ENCODE measurements at regions not wholly inside any gene's neighbourhood (a gene's known extent, or its start where the extent isn't known, plus 50 kb on each side); places are given as distances from the start of the nearest gene placed in this dataset.

DNA sequence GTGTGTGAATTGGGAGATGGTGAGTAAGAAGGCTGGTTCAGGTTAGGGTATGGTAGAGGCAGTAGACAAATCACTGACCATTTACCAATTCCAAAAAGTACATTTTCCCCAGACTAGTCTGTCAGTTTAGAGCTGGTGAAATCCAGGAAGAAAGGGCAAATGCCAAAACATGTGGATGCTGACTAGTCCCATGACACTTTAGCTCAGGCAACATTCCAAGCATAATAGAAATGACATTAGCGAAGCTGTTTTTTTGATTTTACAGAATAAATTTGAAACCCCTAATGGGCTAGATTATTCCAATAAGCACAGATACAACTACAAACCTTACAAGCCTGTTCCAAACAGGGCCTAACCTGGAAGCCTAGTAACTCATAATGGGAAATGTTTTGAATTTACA is 884.2 kb downstream of the FLRT2 start:
- intact Hi-C loops (cut with micrococcal nuclease) = no loop called here
- H3K9me3 Mint-ChIP-seq = peaks cover 2 to 6% (median 4%) of the 10 kb centered on the region in 8 donors
- no peaks in the 10 kb centered on the region for H3K27me3 Mint-ChIP-seq

DNA sequence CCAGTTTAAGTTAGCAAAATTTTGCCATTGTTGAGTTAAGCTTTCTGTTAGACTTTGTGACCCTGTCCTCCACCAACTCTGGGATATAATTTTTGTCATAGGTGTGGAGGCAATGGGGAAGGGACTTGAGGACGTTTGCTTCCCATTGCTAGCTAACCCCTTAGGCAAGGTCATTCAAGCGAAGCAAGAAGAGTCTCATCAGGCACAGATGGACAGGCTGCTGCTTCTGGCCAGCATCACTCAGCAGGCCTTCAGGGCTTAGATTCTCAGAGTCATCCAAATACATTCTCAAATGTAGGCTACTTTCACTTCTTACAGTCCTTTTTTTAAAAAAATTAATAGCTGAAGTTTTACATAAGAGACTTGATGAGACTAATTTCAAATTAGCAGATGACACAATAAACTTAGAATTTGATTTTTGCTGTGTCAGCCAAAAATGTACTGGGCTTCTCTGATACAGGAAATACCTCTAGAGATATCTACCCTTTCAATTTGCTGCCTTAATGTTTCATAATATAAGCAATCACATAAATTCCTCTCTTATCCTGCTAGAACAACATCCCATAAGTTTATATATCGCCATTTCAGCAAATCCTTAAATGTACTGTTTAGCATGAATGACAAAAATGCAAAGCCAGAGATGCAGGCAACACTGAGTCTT is 875.2 kb downstream of the FLRT2 start:
- no peak for DNase-seq
- Mint-ChIP-seq H3K4me3 (no peak overlapping the region), H3K27me3 (no peaks in the 10 kb centered on the region), H3K27ac (no peak overlapping the region), H3K36me3 (no peaks in the 10 kb centered on the region), H3K9me3 (peaks cover 0 to 13% (median 6%) of the 10 kb centered on the region in 8 donors), H3K4me1 (no peaks in the 10 kb centered on the region)
- Histone ChIP-seq H3K4me3 (ENCODE audit: low read length in 2 of 2) (no peak overlapping the region), H3K9me3 (ENCODE audit: control insufficient read depth in 1 of 2, low read length in 2 of 2) (no peaks in the 10 kb centered on the region), H3K4me1 (ENCODE audit: insufficient read depth, low read length) (no peaks in the 10 kb centered on the region), H3K36me3 (ENCODE audit: insufficient read depth, low read length) (no peaks in the 10 kb centered on the region), H3K27ac (ENCODE audit: low read depth, low read length) (no peak overlapping the region), H3K27me3 (ENCODE audit: insufficient read depth, low read length) (no peaks in the 10 kb centered on the region)
- ChIA-PET CTCF (ENCODE audit: partially characterized antibody) (no interaction called here), POLR2A (ENCODE audit: partially characterized antibody) (no interaction called here)
- intact Hi-C loops (cut with micrococcal nuclease) = no loop called here

More for the DNA sequence above, 884.2 kb downstream of the FLRT2 start:
- H3K4me3 ChIP-seq (ENCODE audit: low read length in 2 of 2) = no peak overlapping the region
- ChIA-PET CTCF (ENCODE audit: partially characterized antibody) (interaction anchor here (1.6 kb wide), 1 partner anchor 11 kb away, joined by 3 read pairs; no protein-coding TSS in a partner anchor), POLR2A (ENCODE audit: partially characterized antibody) (no interaction called here)
- no peak overlapping the region for H3K27ac Mint-ChIP-seq
- H3K27ac ChIP-seq (ENCODE audit: low read depth, low read length) = no peak overlapping the region
- no peaks in the 10 kb centered on the region for H3K4me1 Mint-ChIP-seq
- H3K27me3 ChIP-seq (ENCODE audit: insufficient read depth, low read length) = no peaks in the 10 kb centered on the region
- no peak for DNase-seq
- no peaks in the 10 kb centered on the region for H3K9me3 ChIP-seq (ENCODE audit: control insufficient read depth in 1 of 2, low read length in 2 of 2)
- no peaks in the 10 kb centered on the region for H3K36me3 ChIP-seq (ENCODE audit: insufficient read depth, low read length)
- H3K36me3 Mint-ChIP-seq = no peaks in the 10 kb centered on the region
- no peaks in the 10 kb centered on the region for H3K4me1 ChIP-seq (ENCODE audit: insufficient read depth, low read length)
- H3K4me3 Mint-ChIP-seq = no peak overlapping the region

DNA sequence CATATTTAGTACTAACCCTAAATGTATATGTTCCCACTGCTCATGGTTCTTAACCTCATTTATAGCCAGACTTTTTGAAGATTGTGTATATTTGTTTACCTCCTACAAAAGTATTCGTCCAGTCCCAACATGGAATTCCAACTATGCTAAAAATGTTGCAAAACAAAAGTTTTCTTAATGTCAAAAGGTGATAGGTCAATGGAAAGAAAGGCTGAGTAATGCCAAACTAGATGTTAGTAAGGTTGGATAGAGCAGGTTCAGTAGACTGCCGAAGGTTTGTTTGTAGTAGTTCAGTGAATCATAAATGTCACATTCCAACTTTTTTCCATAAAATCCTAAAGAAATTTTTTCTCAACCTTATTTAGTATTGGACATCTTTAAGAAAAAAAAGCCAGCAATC is 874.5 kb downstream of the FLRT2 start:
- H3K27me3 Mint-ChIP-seq = no peaks in the 10 kb centered on the region
- Histone ChIP-seq H3K9me3 (ENCODE audit: control insufficient read depth in 1 of 2, low read length in 2 of 2) (no peaks in the 10 kb centered on the region), H3K27me3 (ENCODE audit: insufficient read depth, low read length) (no peaks in the 10 kb centered on the region), H3K4me3 (ENCODE audit: low read length in 2 of 2) (no peak overlapping the region), H3K36me3 (ENCODE audit: insufficient read depth, low read length) (no peaks in the 10 kb centered on the region), H3K4me1 (ENCODE audit: insufficient read depth, low read length) (no peaks in the 10 kb centered on the region), H3K27ac (ENCODE audit: low read depth, low read length) (no peak overlapping the region)
- peaks cover 0 to 17% (median 6%) of the 10 kb centered on the region in 8 donors for H3K9me3 Mint-ChIP-seq
- intact Hi-C loops (cut with micrococcal nuclease) = no loop called here
- no peak overlapping the region for H3K4me3 Mint-ChIP-seq
- CTCF ChIA-PET (ENCODE audit: partially characterized antibody) = no interaction called here
- H3K4me1 Mint-ChIP-seq = no peaks in the 10 kb centered on the region
- H3K27ac Mint-ChIP-seq = no peak overlapping the region
- no peaks in the 10 kb centered on the region for H3K36me3 Mint-ChIP-seq
- POLR2A ChIA-PET (ENCODE audit: partially characterized antibody) = no interaction called here
- DNase-seq = no peak

DNA sequence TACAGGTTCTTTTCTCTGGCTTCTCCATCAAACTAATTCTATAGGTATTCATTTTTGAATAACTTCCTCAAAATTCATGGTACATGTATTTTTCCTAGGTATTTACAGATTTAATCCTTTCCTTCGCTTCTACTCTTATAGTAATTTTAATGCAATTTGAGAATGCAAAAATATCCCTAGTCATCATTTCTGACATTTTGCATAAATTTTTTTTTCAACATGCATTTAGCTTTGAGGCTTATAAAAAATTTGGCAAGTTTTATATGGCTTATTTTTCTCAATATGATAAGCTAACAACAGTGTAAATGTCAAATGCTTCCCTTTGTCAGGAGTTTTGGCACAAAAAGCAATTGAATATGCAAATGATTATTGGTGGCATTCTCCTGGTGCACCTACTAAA is 872.6 kb downstream of the FLRT2 start:
- Histone ChIP-seq H3K4me3 (ENCODE audit: low read length in 2 of 2) (no peak overlapping the region), H3K27ac (ENCODE audit: low read depth, low read length) (no peak overlapping the region), H3K27me3 (ENCODE audit: insufficient read depth, low read length) (no peaks in the 10 kb centered on the region), H3K4me1 (ENCODE audit: insufficient read depth, low read length) (no peaks in the 10 kb centered on the region), H3K9me3 (ENCODE audit: control insufficient read depth in 1 of 2, low read length in 2 of 2) (no peaks in the 10 kb centered on the region), H3K36me3 (ENCODE audit: insufficient read depth, low read length) (no peaks in the 10 kb centered on the region)
- Mint-ChIP-seq H3K9me3 (peaks cover 0 to 16% (median 6%) of the 10 kb centered on the region in 8 donors), H3K36me3 (no peaks in the 10 kb centered on the region), H3K27ac (no peak overlapping the region), H3K4me3 (no peak overlapping the region), H3K27me3 (no peaks in the 10 kb centered on the region), H3K4me1 (no peaks in the 10 kb centered on the region)
- CTCF ChIA-PET (ENCODE audit: partially characterized antibody) = interaction anchor here (0.9 kb wide), 1 partner anchor 11 kb away, joined by 3 read pairs; no protein-coding TSS in a partner anchor
- intact Hi-C loops (cut with micrococcal nuclease) = no loop called here
- DNase-seq = no peak
- POLR2A ChIA-PET (ENCODE audit: partially characterized antibody) = no interaction called here

DNA sequence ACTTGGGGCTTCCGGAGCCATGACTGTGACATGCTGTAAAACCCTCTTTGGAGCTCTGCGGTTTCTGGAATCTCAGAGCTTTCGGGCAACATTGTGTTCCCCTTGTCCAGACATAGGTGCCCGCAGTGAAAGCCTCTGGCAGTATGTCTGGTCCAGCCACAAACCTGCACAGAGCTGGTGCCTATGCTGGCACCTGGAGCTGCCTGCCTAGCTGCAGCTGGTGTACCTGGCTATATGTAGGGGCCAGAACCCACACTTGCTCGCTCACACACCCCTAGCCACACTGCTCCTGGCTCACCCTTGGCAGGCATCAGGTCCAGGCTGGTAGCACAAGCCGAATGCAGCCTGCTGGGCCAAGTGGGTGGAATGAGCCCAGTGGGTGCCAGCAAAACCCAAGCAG is 861.1 kb downstream of the FLRT2 start:
- POLR2A ChIA-PET (ENCODE audit: partially characterized antibody) = no interaction called here
- Mint-ChIP-seq H3K4me1 (no peaks in the 10 kb centered on the region), H3K4me3 (no peak overlapping the region), H3K27me3 (no peaks in the 10 kb centered on the region), H3K9me3 (peaks cover 0 to 6% (median 3%) of the 10 kb centered on the region in 8 donors), H3K36me3 (no peaks in the 10 kb centered on the region), H3K27ac (no peak overlapping the region)
- Histone ChIP-seq H3K27me3 (ENCODE audit: insufficient read depth, low read length) (no peaks in the 10 kb centered on the region), H3K36me3 (ENCODE audit: insufficient read depth, low read length) (no peaks in the 10 kb centered on the region), H3K27ac (ENCODE audit: low read depth, low read length) (no peak overlapping the region), H3K4me3 (ENCODE audit: low read length in 2 of 2) (no peak overlapping the region), H3K9me3 (ENCODE audit: control insufficient read depth in 1 of 2, low read length in 2 of 2) (no peaks in the 10 kb centered on the region), H3K4me1 (ENCODE audit: insufficient read depth, low read length) (no peaks in the 10 kb centered on the region)
- intact Hi-C loops (cut with micrococcal nuclease) = no loop called here
- CTCF ChIA-PET (ENCODE audit: partially characterized antibody) = no interaction called here
- no peak for DNase-seq

DNA sequence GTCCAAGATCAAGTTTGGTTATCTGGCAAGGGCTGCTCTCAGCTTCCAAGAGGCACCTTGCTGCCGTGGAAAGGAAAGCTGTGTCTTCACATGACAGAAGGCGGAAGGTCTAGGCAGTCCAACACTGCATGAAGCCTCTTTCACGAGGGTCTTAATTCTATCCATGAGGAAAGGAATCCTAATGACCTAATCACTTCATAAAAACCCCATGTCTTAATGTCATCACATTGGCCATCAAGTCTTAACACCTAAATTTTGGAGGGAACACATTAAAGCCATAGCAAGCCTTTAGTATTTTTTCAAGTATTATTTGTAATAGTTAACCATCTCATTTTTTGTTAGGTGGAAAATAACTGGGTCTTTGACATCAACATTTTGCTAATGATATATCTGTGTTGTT is 858.3 kb downstream of the FLRT2 start:
- Histone ChIP-seq H3K4me3 (ENCODE audit: low read length in 2 of 2) (no peak overlapping the region), H3K9me3 (ENCODE audit: control insufficient read depth in 1 of 2, low read length in 2 of 2) (no peaks in the 10 kb centered on the region), H3K4me1 (ENCODE audit: insufficient read depth, low read length) (no peaks in the 10 kb centered on the region), H3K27ac (ENCODE audit: low read depth, low read length) (no peak overlapping the region), H3K36me3 (ENCODE audit: insufficient read depth, low read length) (no peaks in the 10 kb centered on the region), H3K27me3 (ENCODE audit: insufficient read depth, low read length) (no peaks in the 10 kb centered on the region)
- Mint-ChIP-seq H3K36me3 (no peaks in the 10 kb centered on the region), H3K27me3 (no peaks in the 10 kb centered on the region), H3K9me3 (peaks cover 0 to 5% (median 3%) of the 10 kb centered on the region in 8 donors), H3K27ac (no peak overlapping the region), H3K4me1 (no peaks in the 10 kb centered on the region), H3K4me3 (peak overlapping the region in 1 of 8 donors; percentile 18)
- POLR2A ChIA-PET (ENCODE audit: partially characterized antibody) = no interaction called here
- no peak for DNase-seq
- CTCF ChIA-PET (ENCODE audit: partially characterized antibody) = no interaction called here
- intact Hi-C loops (cut with micrococcal nuclease) = no loop called here

DNA sequence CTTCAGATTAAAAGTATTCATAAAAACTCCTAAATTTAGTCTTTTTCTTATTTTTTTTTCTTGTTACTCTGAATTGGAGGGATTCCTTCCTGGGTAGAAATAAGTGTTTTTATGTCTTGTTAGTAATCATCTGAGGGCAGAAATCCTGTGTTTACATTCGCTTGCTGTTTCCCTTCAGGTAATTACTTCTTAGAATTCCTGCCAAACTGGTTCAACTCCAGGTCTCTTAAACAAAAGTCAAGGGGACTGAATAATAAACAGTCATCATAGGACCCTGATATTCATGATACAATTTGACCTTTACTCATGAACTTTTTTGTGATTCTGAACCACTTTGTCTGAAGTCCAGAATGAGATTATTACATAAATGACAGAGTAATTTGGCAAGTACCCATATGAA is 843.9 kb downstream of the FLRT2 start:
- no peaks in the 10 kb centered on the region for H3K4me1 Mint-ChIP-seq
- POLR2A ChIA-PET (ENCODE audit: partially characterized antibody) = no interaction called here
- H3K27me3 Mint-ChIP-seq = no peaks in the 10 kb centered on the region
- H3K27me3 ChIP-seq (ENCODE audit: insufficient read depth, low read length) = no peaks in the 10 kb centered on the region
- H3K27ac Mint-ChIP-seq = no peak overlapping the region
- intact Hi-C loops (cut with micrococcal nuclease) = no loop called here
- H3K36me3 Mint-ChIP-seq = no peaks in the 10 kb centered on the region
- H3K36me3 ChIP-seq (ENCODE audit: insufficient read depth, low read length) = no peaks in the 10 kb centered on the region
- no peaks in the 10 kb centered on the region for H3K9me3 ChIP-seq (ENCODE audit: control insufficient read depth in 1 of 2, low read length in 2 of 2)
- CTCF ChIA-PET (ENCODE audit: partially characterized antibody) = no interaction called here
- no peak for DNase-seq
- H3K4me3 Mint-ChIP-seq = peak overlapping the region in 1 of 8 donors; percentile 43
- H3K27ac ChIP-seq (ENCODE audit: low read depth, low read length) = no peak overlapping the region
- H3K4me1 ChIP-seq (ENCODE audit: insufficient read depth, low read length) = no peaks in the 10 kb centered on the region
- no peak overlapping the region for H3K4me3 ChIP-seq (ENCODE audit: low read length in 2 of 2)
- peaks cover 0 to 26% (median 14%) of the 10 kb centered on the region in 8 donors for H3K9me3 Mint-ChIP-seq

DNA sequence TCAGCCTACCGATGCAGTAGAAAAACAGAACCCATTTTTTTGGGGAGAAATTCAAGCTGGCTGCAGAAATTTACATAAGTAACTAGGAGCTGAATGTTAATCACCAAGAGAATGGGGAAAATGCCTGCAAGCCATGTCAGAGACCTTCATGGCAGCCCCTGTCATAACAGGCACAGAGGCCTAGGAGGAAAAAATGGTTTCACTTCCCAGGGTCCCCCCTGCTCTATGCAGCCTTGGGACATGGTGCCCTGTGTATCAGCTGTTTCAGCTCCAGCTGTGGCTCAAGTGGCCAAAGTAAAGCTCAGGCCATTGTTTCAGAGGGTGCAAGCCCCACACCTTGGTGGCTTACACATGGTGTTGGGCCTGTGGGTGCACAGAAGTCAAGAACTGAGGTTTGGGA is 842.5 kb downstream of the FLRT2 start:
- intact Hi-C loops (cut with micrococcal nuclease) = no loop called here
- H3K4me3 ChIP-seq (ENCODE audit: low read length in 2 of 2) = no peak overlapping the region
- peaks cover 0 to 26% (median 14%) of the 10 kb centered on the region in 8 donors for H3K9me3 Mint-ChIP-seq
- no peaks in the 10 kb centered on the region for H3K4me1 ChIP-seq (ENCODE audit: insufficient read depth, low read length)
- H3K36me3 ChIP-seq (ENCODE audit: insufficient read depth, low read length) = no peaks in the 10 kb centered on the region
- H3K36me3 Mint-ChIP-seq = no peaks in the 10 kb centered on the region
- H3K27me3 Mint-ChIP-seq = no peaks in the 10 kb centered on the region
- H3K27ac ChIP-seq (ENCODE audit: low read depth, low read length) = no peak overlapping the region
- no peak overlapping the region for H3K4me3 Mint-ChIP-seq
- H3K27me3 ChIP-seq (ENCODE audit: insufficient read depth, low read length) = no peaks in the 10 kb centered on the region
- DNase-seq = no peak
- CTCF ChIA-PET (ENCODE audit: partially characterized antibody) = no interaction called here
- no peaks in the 10 kb centered on the region for H3K9me3 ChIP-seq (ENCODE audit: control insufficient read depth in 1 of 2, low read length in 2 of 2)
- no peak overlapping the region for H3K27ac Mint-ChIP-seq
- H3K4me1 Mint-ChIP-seq = no peaks in the 10 kb centered on the region
- POLR2A ChIA-PET (ENCODE audit: partially characterized antibody) = no interaction called here
